ENCODE measurements at regions not wholly inside any gene's neighbourhood (a gene's known extent, or its start where the extent isn't known, plus 50 kb on each side); places are given as distances from the start of the nearest gene placed in this dataset.

- ATAC-seq (no peak), DNase-seq (no peak)
- Histone ChIP-seq H3K27me3 (ENCODE audit: insufficient read depth in 3 of 3, low read length in 2 of 3) (no peaks in the 10 kb centered on the region), H3K9me3 (no peaks in the 10 kb centered on the region), H3K36me3 (ENCODE audit: insufficient read depth in 1 of 2, low read depth in 1 of 2) (no peaks in the 10 kb centered on the region), H3K4me1 (no peaks in the 10 kb centered on the region), H3K27ac (no peak overlapping the region), H3K4me3 (no peak overlapping the region)
- intact Hi-C loops (cut with DNase I): no loop called here
- no peak for TF ChIP-seq CTCF (IDR thresholded peaks at IDR 0.05)
- WGBS, 3 donors: 80 to 87% (median 83%) methylated on average over 3 of the region's 3 CpGs
Measured at GRCh38 chr14:97331526-97331925, 534.3 kb downstream of the VRK1 start.

- Histone ChIP-seq H3K36me3 (ENCODE audit: insufficient read depth in 1 of 2, low read depth in 1 of 2) (no peaks in the 10 kb centered on the region), H3K4me1 (no peaks in the 10 kb centered on the region), H3K27ac (no peak overlapping the region), H3K9me3 (no peaks in the 10 kb centered on the region), H3K27me3 (ENCODE audit: insufficient read depth in 3 of 3, low read length in 2 of 3) (no peaks in the 10 kb centered on the region), H3K4me3 (no peak overlapping the region)
- no peak for DNase-seq
- ATAC-seq: no peak
- intact Hi-C loops (cut with DNase I): no loop called here
- 83 to 89% (median 88%) methylated on average over 1 of the region's 1 CpG for WGBS, 3 donors
- TF ChIP-seq CTCF (IDR thresholded peaks at IDR 0.05): no peak
Measured at GRCh38 chr14:97336179-97336578, 539.0 kb downstream of the VRK1 start.

GRCh38 chr14:97336816-97337215 lies 539.6 kb downstream of the VRK1 start:
- H3K36me3 ChIP-seq (ENCODE audit: insufficient read depth in 1 of 2, low read depth in 1 of 2): no peaks in the 10 kb centered on the region
- no peak overlapping the region for H3K4me3 ChIP-seq
- intact Hi-C loops (cut with DNase I): no loop called here
- no peak for TF ChIP-seq CTCF (IDR thresholded peaks at IDR 0.05)
- H3K27me3 ChIP-seq (ENCODE audit: insufficient read depth in 3 of 3, low read length in 2 of 3): no peaks in the 10 kb centered on the region
- H3K4me1 ChIP-seq: no peaks in the 10 kb centered on the region
- DNase-seq (no peak), ATAC-seq (no peak)
- no peak overlapping the region for H3K27ac ChIP-seq
- H3K9me3 ChIP-seq: no peaks in the 10 kb centered on the region
- 52 to 61% (median 57%) methylated on average over 5 of the region's 5 CpGs for WGBS, 3 donors

GRCh38 chr14:97337267-97337666 lies 540.1 kb downstream of the VRK1 start:
- no peaks in the 10 kb centered on the region for H3K9me3 ChIP-seq
- TF ChIP-seq CTCF (IDR thresholded peaks at IDR 0.05): no peak
- H3K4me3 ChIP-seq: no peak overlapping the region
- no peaks in the 10 kb centered on the region for H3K27me3 ChIP-seq (ENCODE audit: insufficient read depth in 3 of 3, low read length in 2 of 3)
- 64 to 89% (median 89%) methylated on average over 3 of the region's 3 CpGs for WGBS, 3 donors
- no peak for ATAC-seq
- DNase-seq: no peak
- H3K4me1 ChIP-seq: no peaks in the 10 kb centered on the region
- intact Hi-C loops (cut with DNase I): no loop called here
- H3K36me3 ChIP-seq (ENCODE audit: insufficient read depth in 1 of 2, low read depth in 1 of 2): no peaks in the 10 kb centered on the region
- no peak overlapping the region for H3K27ac ChIP-seq

- ATAC-seq (no peak), DNase-seq (no peak)
- no peak overlapping the region for H3K4me3 ChIP-seq
- no peak overlapping the region for H3K27ac ChIP-seq
- H3K27me3 ChIP-seq (ENCODE audit: insufficient read depth in 3 of 3, low read length in 2 of 3): no peaks in the 10 kb centered on the region
- WGBS, 3 donors: 52 to 56% (median 56%) methylated on average over 2 of the region's 2 CpGs
- H3K36me3 ChIP-seq (ENCODE audit: insufficient read depth in 1 of 2, low read depth in 1 of 2): no peaks in the 10 kb centered on the region
- H3K9me3 ChIP-seq: no peaks in the 10 kb centered on the region
- no peaks in the 10 kb centered on the region for H3K4me1 ChIP-seq
- no peak for TF ChIP-seq CTCF (IDR thresholded peaks at IDR 0.05)
- intact Hi-C loops (cut with DNase I): no loop called here
Measured at GRCh38 chr14:97337670-97338069, 540.5 kb downstream of the VRK1 start.

All from psoas muscle (tissue), 7 donors.